Lung microvascular endothelial cell (primary cell): ENCODE measurements at regions not wholly inside any gene's neighbourhood (a gene's known extent, or its start where the extent isn't known, plus 50 kb on each side); places are given as distances from the start of the nearest gene placed in this dataset.

Source experiments
- DNase-seq, 2 donors: peaks; one replicate each; pipeline versions ENCODE4 v3.0.0 to v3.0.0-alpha.2; 2010; ENCODE audit warnings: low read depth in 2 of 2

GRCh38 chr4:135227842-135228241, 1026.3 kb upstream of the PABPC4L start:
- no peak for DNase-seq

DNA sequence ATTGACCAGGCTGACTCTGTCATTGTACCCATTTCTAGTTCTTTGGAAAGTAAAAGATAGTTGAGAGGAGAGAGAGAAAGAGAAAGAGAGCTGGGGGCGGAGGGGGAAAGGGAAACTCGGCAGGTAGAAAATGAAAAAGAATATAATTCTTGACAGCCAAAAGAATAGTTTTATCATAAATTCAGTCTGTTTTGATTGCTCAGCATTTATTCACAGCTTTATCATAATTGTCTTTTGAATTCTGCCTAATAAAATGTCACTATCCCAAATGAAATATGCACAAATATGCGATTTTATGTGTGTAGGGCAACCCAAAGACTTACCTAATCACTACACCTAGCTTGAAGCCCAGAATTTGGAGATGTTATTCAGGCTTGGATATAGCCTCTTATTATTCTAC, 1024.0 kb upstream of the PABPC4L start:
- no peak for DNase-seq

DNA sequence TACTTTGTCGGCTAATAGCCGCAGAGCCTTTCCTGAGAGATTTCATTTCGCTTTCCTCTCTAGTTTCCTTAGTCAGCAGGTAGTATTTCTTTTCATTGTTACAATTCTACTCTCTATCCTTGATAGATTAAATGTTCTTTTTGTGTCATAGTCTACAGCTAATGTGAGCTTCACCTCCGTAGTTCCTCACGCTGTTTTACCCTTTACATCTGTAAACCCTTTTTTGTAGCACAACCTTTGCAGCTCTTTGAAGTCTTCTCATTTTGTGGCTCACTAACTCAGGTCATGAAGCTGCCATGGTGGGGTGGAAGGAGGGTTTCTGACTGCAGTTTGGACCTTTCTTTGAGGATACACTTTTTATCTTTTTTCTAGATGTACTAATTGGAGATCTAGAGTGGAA, 1008.8 kb upstream of the PABPC4L start:
- no peak for DNase-seq

DNA sequence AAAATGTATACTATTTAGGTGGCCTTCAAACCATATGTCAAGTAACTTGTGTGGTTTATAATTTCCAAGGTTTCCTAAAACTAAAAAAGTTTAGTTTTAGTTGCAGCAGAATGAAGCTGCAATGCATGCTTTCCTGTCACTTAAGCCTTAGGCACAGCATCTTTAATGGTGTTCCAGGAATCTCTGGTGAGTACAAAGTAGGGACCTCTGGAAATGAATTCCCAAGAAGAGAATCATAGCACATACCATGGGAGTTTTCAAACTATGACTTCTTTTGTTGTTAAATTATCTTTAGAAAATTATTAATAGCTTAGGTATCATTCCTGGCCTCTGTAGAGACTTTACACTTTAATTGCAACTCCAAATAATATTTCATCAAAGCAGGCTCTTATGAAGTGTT, 1005.9 kb upstream of the PABPC4L start:
- no peak for DNase-seq

- DNase-seq: no peak
These were observed 1002.7 kb upstream of the PABPC4L start for GRCh38 chr4:135204311-135204710.

DNA sequence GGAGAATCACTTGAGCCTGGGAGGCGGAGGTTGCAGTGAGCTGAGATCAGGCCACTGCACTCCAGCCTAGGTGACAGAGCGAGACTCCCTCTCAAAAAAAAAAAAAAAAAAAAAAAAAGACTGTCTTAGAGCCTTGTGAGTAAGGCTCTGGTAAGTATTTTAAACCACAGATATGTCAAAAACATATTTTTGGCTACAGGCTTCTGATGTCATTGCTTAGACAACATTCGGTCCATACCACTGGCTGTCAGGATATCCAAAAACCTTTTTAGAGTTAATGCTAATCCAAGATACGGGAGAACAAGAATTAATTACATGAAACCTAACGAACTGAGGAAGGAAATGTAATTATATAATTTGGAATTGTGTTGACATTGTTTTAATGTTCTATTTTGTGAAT, 999.5 kb upstream of the PABPC4L start:
- DNase-seq: no peak

- no peak for DNase-seq
These were observed 996.1 kb upstream of the PABPC4L start for GRCh38 chr4:135197641-135198040.

DNA sequence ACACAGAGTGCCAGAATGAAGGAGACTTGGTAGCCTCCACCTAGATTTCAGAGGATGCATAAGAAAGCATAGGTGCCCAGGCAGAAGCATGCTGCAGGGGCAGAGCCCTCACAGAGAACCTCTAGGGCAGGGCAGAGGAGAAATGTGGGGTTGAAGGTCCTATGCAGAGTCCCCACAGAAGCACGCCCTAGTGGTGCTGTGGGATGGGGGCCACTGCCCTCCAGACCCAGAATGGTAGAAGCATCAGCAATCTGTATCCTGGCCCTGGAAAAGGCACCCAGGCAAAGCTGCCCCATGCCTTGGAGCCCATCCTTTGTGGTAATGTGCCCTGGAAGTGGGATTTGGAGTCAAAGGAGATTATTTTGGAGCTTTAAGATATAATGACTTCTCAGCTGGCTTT, 992.9 kb upstream of the PABPC4L start:
- DNase-seq: no peak

GRCh38 chr4:135192751-135193535, 991.4 kb upstream of the PABPC4L start:
- DNase-seq: no peak

- no peak for DNase-seq
These were observed 990.0 kb upstream of the PABPC4L start for GRCh38 chr4:135191596-135191995.

GRCh38 chr4:135186002-135186401, 984.4 kb upstream of the PABPC4L start:
- DNase-seq: no peak

GRCh38 chr4:135185256-135185655, 983.7 kb upstream of the PABPC4L start:
- no peak for DNase-seq

GRCh38 chr4:135184715-135185114, 983.1 kb upstream of the PABPC4L start:
- no peak for DNase-seq

GRCh38 chr4:135177321-135177720, 975.7 kb upstream of the PABPC4L start:
- DNase-seq: no peak

DNA sequence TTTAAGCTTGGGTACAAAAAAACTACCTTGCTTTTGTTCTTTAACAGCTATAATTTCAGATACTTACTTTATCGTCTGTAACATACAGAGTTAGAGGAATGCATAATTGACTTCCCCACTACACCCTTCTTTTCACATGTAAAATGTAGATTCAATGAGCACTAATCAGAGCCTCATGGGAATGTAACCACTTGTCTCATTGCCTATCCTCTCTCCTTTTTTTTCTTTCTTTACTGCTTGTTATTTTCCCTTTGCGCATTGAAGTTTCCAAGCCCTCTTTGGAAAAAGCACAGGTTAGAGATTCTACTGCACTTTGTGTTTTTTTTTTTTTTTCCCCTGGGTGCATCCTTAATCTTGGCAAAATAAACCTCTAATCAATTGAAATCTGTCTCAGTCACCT, 965.1 kb upstream of the PABPC4L start:
- DNase-seq: no peak

DNA sequence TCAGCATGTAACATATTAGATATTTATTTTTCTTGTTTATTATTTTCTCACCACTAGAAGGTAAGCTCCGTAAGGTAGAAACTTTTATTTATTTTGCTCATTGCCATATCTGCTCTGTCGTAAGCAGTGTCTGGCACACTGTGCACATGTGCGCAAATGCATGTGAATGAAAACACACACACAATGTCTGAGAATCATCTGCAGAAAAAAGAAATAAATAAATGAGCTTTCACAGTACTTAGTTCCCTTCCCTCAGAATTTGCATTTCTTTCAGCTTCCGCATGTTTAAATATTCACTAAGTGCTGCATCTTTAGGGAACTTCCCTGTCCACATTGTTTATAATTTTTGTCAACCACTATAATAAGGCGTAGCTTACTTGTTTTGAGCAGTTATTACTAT, 963.0 kb upstream of the PABPC4L start:
- DNase-seq: no peak

GRCh38 chr4:135144498-135144897, 942.9 kb upstream of the PABPC4L start:
- no peak for DNase-seq

GRCh38 chr4:135124196-135124595, 922.6 kb upstream of the PABPC4L start:
- no peak for DNase-seq

DNA sequence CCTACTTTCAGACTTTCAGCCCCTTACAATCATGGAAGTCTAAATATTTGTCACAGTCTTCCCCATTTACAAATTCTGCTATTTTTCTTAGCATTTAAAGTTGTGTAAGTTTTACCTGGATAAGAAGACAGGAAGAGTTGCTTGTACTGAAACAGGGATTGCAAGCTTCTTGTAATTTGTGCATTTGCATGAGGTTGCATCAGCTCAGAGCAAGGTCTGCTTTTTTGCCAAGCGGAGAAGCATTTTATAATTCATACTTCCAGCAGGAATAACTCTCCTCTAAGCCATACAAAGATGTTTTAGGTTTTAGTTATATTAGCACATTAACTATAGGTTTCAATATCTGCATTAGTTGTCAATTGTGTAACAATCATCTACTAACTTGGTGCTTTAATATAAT, 922.0 kb upstream of the PABPC4L start:
- no peak for DNase-seq

GRCh38 chr4:135122457-135122856, 920.9 kb upstream of the PABPC4L start:
- no peak for DNase-seq

GRCh38 chr4:135120195-135120594, 918.6 kb upstream of the PABPC4L start:
- DNase-seq: no peak

DNA sequence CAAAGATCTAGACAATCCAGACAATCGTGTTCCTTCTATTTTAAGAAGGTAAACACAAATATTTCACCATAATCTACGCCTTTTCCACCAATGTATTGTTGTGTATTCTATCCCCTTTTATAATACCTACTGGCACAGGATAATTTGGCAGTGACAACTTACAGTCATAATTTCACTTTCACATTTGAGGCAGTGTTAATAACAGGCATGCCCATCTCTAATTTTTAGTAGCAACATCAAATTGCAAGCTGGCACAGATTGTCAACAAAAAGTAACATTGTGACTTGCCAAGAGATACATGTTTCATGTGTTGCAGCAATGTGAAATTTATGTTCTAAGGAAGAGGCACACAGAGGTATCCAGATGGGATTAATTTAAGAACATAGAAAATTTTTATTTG, 912.5 kb upstream of the PABPC4L start:
- DNase-seq: no peak

GRCh38 chr4:135098061-135098460, 896.5 kb upstream of the PABPC4L start:
- DNase-seq: no peak

- DNase-seq: no peak
These were observed 871.8 kb upstream of the PABPC4L start for GRCh38 chr4:135073389-135073788.
